IMR-90 (cell line): ENCODE measurements at regions not wholly inside any gene's neighbourhood (a gene's known extent, or its start where the extent isn't known, plus 50 kb on each side); places are given as distances from the start of the nearest gene placed in this dataset.

Experiments
- ATAC-seq: fragments of 200-7000 bp; cut with Tn5 transposase; 2 replicates; pipeline ENCODE4 v1.9.1; 2020; ENCODE audit warnings: low read depth, mild to moderate bottlenecking, moderate library complexity
- BruUV-seq: library from RNA; stranded (reverse); fragments of 400-500 nt; replicated peaks from 2 replicates; lab custom pipeline; 2021; lab: Mats Ljungman, UMichigan
- CTCF ChIA-PET: fragments of 300-600 bp; formaldehyde crosslinking; extraction: SDS; loops from one replicate; lab custom pipeline; 2021; ENCODE audit warnings: antibody characterized with exemption; lab: Yijun Ruan, JAX
- POLR2A ChIA-PET: fragments of 300-600 bp; sonication (Branson Sonifier 250); formaldehyde crosslinking; loops from one replicate; lab custom pipeline; 2022; ENCODE audit warnings: antibody characterized with exemption; ENCODE audit not compliant: unreplicated experiment; lab: Charles Lee
- DNase-seq: peaks from one replicate; pipeline ENCODE4 v3.0.0; 2013
- H2AFZ ChIP-seq: replicated peaks from 2 replicates; pipeline ENCODE3; 2013; ENCODE audit warnings: low read length, mild to moderate bottlenecking; ENCODE audit not compliant: poor library complexity
- H2AK5ac ChIP-seq: 2 replicates; pipeline ENCODE4 v1.6.1; 2013; ENCODE audit warnings: low read depth, low read length, inconsistent platforms
- H2AK9ac ChIP-seq: replicated peaks from 2 replicates; pipeline ENCODE3; 2013; ENCODE audit warnings: mild to moderate bottlenecking, low read depth, low read length, moderate library complexity; ENCODE audit not compliant: poor library complexity
- H2BK120ac ChIP-seq: 2 replicates; pipeline ENCODE4 v1.6.1; 2013; ENCODE audit warnings: low read depth, low read length, inconsistent platforms
- H2BK15ac ChIP-seq: 3 replicates; pipeline ENCODE4 v1.6.1; 2013; ENCODE audit warnings: low read depth, low read length, inconsistent platforms
- H2BK20ac ChIP-seq: 2 replicates; pipeline ENCODE4 v1.6.1; 2013; ENCODE audit warnings: low read depth, mild to moderate bottlenecking, inconsistent platforms, low read length, moderate library complexity
- H2BK5ac ChIP-seq: 2 replicates; pipeline ENCODE4 v1.6.1; 2013; ENCODE audit warnings: mild to moderate bottlenecking, low read depth, low read length, inconsistent platforms; ENCODE audit not compliant: poor library complexity, severe bottlenecking
- H3K14ac ChIP-seq: replicated peaks from 2 replicates; pipeline ENCODE4 v1.6.1; 2013; ENCODE audit warnings: low read depth, low read length, inconsistent platforms
- H3K18ac ChIP-seq: 2 replicates; pipeline ENCODE4 v1.6.1; 2013; ENCODE audit warnings: low read depth, low read length, control low read depth
- H3K23ac ChIP-seq: 2 replicates; pipeline ENCODE4 v1.6.1; 2013; ENCODE audit warnings: low read depth, low read length, inconsistent platforms
- H3K27ac ChIP-seq: 2 replicates; pipeline ENCODE4 v1.5.1; 2013; ENCODE audit warnings: mild to moderate bottlenecking, control low read depth, low read length; ENCODE audit not compliant: insufficient read depth
- H3K27me3 ChIP-seq: 2 replicates; pipeline ENCODE4 v1.6.1; 2013; ENCODE audit warnings: low read length; ENCODE audit not compliant: control insufficient read depth, insufficient read depth
- H3K36me3 ChIP-seq: 2 replicates; pipeline ENCODE4 v1.6.1; 2013; ENCODE audit warnings: low read length, mixed read lengths; ENCODE audit not compliant: control insufficient read depth, insufficient read depth
- H3K4ac ChIP-seq: 2 replicates; pipeline ENCODE4 v1.6.1; 2013; ENCODE audit warnings: low read depth, low read length, inconsistent platforms
- H3K4me1 ChIP-seq: 2 replicates; pipeline ENCODE4 v1.6.1; 2013; ENCODE audit warnings: low read length, mixed read lengths; ENCODE audit not compliant: control insufficient read depth, insufficient read depth
- H3K4me2 ChIP-seq: 2 replicates; pipeline ENCODE4 v1.6.1; 2013; ENCODE audit warnings: low read depth, mild to moderate bottlenecking, control low read depth, low read length, moderate library complexity
- H3K4me3 ChIP-seq: 2 replicates; pipeline ENCODE4 v1.5.1; 2013; ENCODE audit warnings: low read depth, mild to moderate bottlenecking, control low read depth, low read length, moderate library complexity; ENCODE audit not compliant: insufficient read depth
- H3K56ac ChIP-seq: 2 replicates; pipeline ENCODE4 v1.6.1; 2013; ENCODE audit warnings: low read length, inconsistent platforms; ENCODE audit not compliant: insufficient read depth; ENCODE audit errors: extremely low read depth
- H3K79me1 ChIP-seq, 2 experiments: 2 replicates each; pipeline ENCODE4 v1.6.1; 2013; ENCODE audit warnings: low read length in 2 of 2, inconsistent platforms in 1 of 2, low read depth in 1 of 2
- H3K9ac ChIP-seq: 2 replicates; pipeline ENCODE4 v1.6.1; 2013; ENCODE audit warnings: low read depth, low read length, control low read depth
- H3K9me1 ChIP-seq: 2 replicates; pipeline ENCODE4 v1.6.1; 2013; ENCODE audit warnings: low read length, inconsistent platforms; ENCODE audit not compliant: insufficient read depth
- H3K9me3 ChIP-seq: 2 replicates; pipeline ENCODE4 v1.6.1; 2013; ENCODE audit warnings: low read length; ENCODE audit not compliant: control insufficient read depth, insufficient read depth
- H4K20me1 ChIP-seq: 2 replicates; pipeline ENCODE4 v1.6.1; 2013; ENCODE audit warnings: low read length, inconsistent platforms; ENCODE audit not compliant: insufficient read depth
- H4K5ac ChIP-seq: 2 replicates; pipeline ENCODE4 v1.6.1; 2013; ENCODE audit warnings: mild to moderate bottlenecking, low read depth, low read length, control low read depth
- H4K8ac ChIP-seq, 2 experiments: 2 replicates each; pipeline ENCODE4 v1.6.1; 2013; ENCODE audit warnings: low read depth in 2 of 2, low read length in 2 of 2, control low read depth in 1 of 2, inconsistent platforms in 1 of 2
- H4K91ac ChIP-seq: 2 replicates; pipeline ENCODE4 v1.6.1; 2013; ENCODE audit warnings: low read depth, low read length, inconsistent platforms; ENCODE audit not compliant: insufficient read depth
- BHLHE40 ChIP-seq: fragments of 150-350 bp; IDR thresholded peaks from 2 replicates; pipeline ENCODE4 v1.6.1; 2016; ENCODE audit warnings: mild to moderate bottlenecking, low read depth, low read length
- CEBPB ChIP-seq: IDR thresholded peaks from 2 replicates; pipeline ENCODE4 v1.6.1; 2012; ENCODE audit warnings: low read depth, low read length, improper control_type of control experiment
- CHD1 ChIP-seq: IDR thresholded peaks from 2 replicates; pipeline ENCODE4 v1.6.1; 2012; ENCODE audit warnings: low read depth, low read length, improper control_type of control experiment
- FOS ChIP-seq: fragments of 150-350 bp; IDR thresholded peaks from 2 replicates; pipeline ENCODE4 v1.6.1; 2016; ENCODE audit warnings: low read depth, low read length
- MAFK ChIP-seq: IDR thresholded peaks from 2 replicates; pipeline ENCODE4 v1.6.1; 2012; ENCODE audit warnings: low read depth, low read length, improper control_type of control experiment
- MAZ ChIP-seq: IDR thresholded peaks from 2 replicates; pipeline ENCODE4 v1.6.1; 2012; ENCODE audit warnings: low read depth, mild to moderate bottlenecking, low read length, improper control_type of control experiment, moderate library complexity, borderline replicate concordance
- MXI1 ChIP-seq: IDR thresholded peaks from 2 replicates; pipeline ENCODE4 v1.6.1; 2012; ENCODE audit warnings: low read depth, mild to moderate bottlenecking, low read length, moderate library complexity, borderline replicate concordance
- NFE2L2 ChIP-seq: fragments of 150-350 bp; IDR thresholded peaks from 2 replicates; pipeline ENCODE4 v1.6.1; 2016; ENCODE audit warnings: low read depth, mild to moderate bottlenecking, low read length
- POLR2A ChIP-seq: IDR thresholded peaks from 2 replicates; pipeline ENCODE4 v1.6.1; 2012; ENCODE audit warnings: mild to moderate bottlenecking, low read depth, low read length
- RAD21 ChIP-seq: IDR thresholded peaks from 2 replicates; pipeline ENCODE4 v1.6.1; 2012; ENCODE audit warnings: low read length, improper control_type of control experiment
- RCOR1 ChIP-seq: IDR thresholded peaks from 2 replicates; pipeline ENCODE4 v1.6.1; 2012; ENCODE audit warnings: mild to moderate bottlenecking, low read length, improper control_type of control experiment; ENCODE audit not compliant: insufficient replicate concordance
- RFX5 ChIP-seq: IDR thresholded peaks from 2 replicates; pipeline ENCODE4 v1.8.0; 2012; ENCODE audit warnings: low read depth, mild to moderate bottlenecking, low read length, moderate library complexity
- SMC3 ChIP-seq: fragments of 150-350 bp; IDR thresholded peaks from 2 replicates; pipeline ENCODE4 v1.6.1; 2016; ENCODE audit warnings: low read depth, mild to moderate bottlenecking, antibody characterized with exemption, low read length, moderate library complexity
- dilution Hi-C: fragments of 300-500 bp; cut with HindIII; formaldehyde crosslinking; loops from one replicate; pipeline ENCODE4 v1.14.3; 2018; ENCODE audit warnings: low sequenced_read_pairs; ENCODE audit not compliant: unreplicated experiment
- in situ Hi-C: fragments of 300-500 bp; cut with MboI; formaldehyde crosslinking; loops from 3 replicates; pipeline ENCODE4 v1.14.3; 2019; ENCODE audit warnings: low sequenced_read_pairs, inconsistent platforms, mixed read lengths
- intact Hi-C: fragments of 100-400 bp; cut with micrococcal nuclease; formaldehyde crosslinking; loops from 2 replicates; pipeline ENCODE4 v1.10.0; 2022
- TF ChIP-seq, protein P1 (sequence below): fragments of 150-350 bp; IDR thresholded peaks from 2 replicates; pipeline ENCODE4 v1.6.1; 2017; ENCODE audit warnings: mild to moderate bottlenecking, antibody characterized with exemption, low read length, low read depth
- TF ChIP-seq, protein P2 (sequence below): conservative IDR thresholded peaks from 2 replicates; pipeline ENCODE4 v1.5.1; 2012; ENCODE audit warnings: mild to moderate bottlenecking, low read depth, low read length, improper control_type of control experiment
- TF ChIP-seq, protein P3 (sequence below): fragments of 150-350 bp; IDR thresholded peaks from 2 replicates; pipeline ENCODE4 v1.6.1; 2016; ENCODE audit warnings: low read depth, mild to moderate bottlenecking, low read length, moderate library complexity, borderline replicate concordance

DNA sequence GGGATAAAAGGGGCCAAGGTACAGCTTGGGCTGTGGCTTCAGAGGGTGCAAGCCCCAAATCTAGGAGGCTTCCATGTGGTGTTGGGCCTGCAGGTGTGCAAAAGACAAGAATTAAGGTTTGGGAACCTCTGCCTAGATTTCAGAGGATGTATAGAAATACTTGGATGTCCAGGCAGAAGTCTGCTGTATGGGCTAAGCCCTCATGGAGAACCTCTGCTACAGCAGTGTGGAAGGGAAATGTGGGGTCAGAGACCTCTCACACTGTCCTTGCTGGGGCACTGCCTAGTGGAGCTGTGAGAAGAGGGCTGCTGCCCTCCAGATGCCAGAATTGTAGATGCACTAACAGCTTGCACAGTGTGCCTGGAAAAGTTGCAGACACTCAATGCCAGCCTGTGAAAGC, 880.6 kb upstream of the ID2 start:
- Histone ChIP-seq H4K91ac (no peak overlapping the region), H3K4me3 (no peak overlapping the region), H4K8ac (no peak overlapping the region), H3K9me1 (no peaks in the 10 kb centered on the region), H3K27ac (no peak overlapping the region), H3K27me3 (no peaks in the 10 kb centered on the region), H3K4me2 (no peak overlapping the region), H2BK20ac (no peak overlapping the region), H2AFZ (no peak overlapping the region), H3K79me1 (no peaks in the 10 kb centered on the region), H3K56ac (no peak overlapping the region), H2AK9ac (no peak overlapping the region), H3K9me3 (peaks cover 5% of the 10 kb centered on the region), H2BK5ac (no peak overlapping the region), H4K5ac (no peak overlapping the region), H3K14ac (no peak overlapping the region), H3K36me3 (no peaks in the 10 kb centered on the region), H3K4ac (no peak overlapping the region), H2AK5ac (no peak overlapping the region), H3K4me1 (no peaks in the 10 kb centered on the region), H4K20me1 (no peaks in the 10 kb centered on the region), H2BK15ac (no peak overlapping the region), H3K23ac (no peak overlapping the region), H3K18ac (no peak overlapping the region), H3K9ac (no peak overlapping the region), H2BK120ac (no peak overlapping the region)
- in situ Hi-C loops, result no loop called here
- DNase-seq (no peak), ATAC-seq (no peak)
- intact Hi-C loops, result no loop called here
- dilution Hi-C loops, result no loop called here
- CTCF ChIA-PET, result no interaction called here
- TF ChIP-seq RCOR1 (no peak), FOS (no peak), RFX5 (no peak), CHD1 (no peak), MAFK (no peak), SMC3 (no peak), MXI1 (no peak), RAD21 (no peak), CEBPB (no peak), MAZ (no peak), BHLHE40 (no peak), NFE2L2 (no peak), POLR2A (no peak)
- TF ChIP-seq, protein P1, sequence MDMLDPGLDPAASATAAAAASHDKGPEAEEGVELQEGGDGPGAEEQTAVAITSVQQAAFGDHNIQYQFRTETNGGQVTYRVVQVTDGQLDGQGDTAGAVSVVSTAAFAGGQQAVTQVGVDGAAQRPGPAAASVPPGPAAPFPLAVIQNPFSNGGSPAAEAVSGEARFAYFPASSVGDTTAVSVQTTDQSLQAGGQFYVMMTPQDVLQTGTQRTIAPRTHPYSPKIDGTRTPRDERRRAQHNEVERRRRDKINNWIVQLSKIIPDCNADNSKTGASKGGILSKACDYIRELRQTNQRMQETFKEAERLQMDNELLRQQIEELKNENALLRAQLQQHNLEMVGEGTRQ, result no peak
- TF ChIP-seq, protein P2, sequence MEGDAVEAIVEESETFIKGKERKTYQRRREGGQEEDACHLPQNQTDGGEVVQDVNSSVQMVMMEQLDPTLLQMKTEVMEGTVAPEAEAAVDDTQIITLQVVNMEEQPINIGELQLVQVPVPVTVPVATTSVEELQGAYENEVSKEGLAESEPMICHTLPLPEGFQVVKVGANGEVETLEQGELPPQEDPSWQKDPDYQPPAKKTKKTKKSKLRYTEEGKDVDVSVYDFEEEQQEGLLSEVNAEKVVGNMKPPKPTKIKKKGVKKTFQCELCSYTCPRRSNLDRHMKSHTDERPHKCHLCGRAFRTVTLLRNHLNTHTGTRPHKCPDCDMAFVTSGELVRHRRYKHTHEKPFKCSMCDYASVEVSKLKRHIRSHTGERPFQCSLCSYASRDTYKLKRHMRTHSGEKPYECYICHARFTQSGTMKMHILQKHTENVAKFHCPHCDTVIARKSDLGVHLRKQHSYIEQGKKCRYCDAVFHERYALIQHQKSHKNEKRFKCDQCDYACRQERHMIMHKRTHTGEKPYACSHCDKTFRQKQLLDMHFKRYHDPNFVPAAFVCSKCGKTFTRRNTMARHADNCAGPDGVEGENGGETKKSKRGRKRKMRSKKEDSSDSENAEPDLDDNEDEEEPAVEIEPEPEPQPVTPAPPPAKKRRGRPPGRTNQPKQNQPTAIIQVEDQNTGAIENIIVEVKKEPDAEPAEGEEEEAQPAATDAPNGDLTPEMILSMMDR, result no peak
- TF ChIP-seq, protein P3, sequence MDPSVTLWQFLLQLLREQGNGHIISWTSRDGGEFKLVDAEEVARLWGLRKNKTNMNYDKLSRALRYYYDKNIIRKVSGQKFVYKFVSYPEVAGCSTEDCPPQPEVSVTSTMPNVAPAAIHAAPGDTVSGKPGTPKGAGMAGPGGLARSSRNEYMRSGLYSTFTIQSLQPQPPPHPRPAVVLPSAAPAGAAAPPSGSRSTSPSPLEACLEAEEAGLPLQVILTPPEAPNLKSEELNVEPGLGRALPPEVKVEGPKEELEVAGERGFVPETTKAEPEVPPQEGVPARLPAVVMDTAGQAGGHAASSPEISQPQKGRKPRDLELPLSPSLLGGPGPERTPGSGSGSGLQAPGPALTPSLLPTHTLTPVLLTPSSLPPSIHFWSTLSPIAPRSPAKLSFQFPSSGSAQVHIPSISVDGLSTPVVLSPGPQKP, result no peak
- BruUV-seq, result no TSS peak
- POLR2A ChIA-PET, result no interaction called here
